Globus pallidus (tissue), 1 donor: ENCODE measurements at regions not wholly inside any gene's neighbourhood (a gene's known extent, or its start where the extent isn't known, plus 50 kb on each side); places are given as distances from the start of the nearest gene placed in this dataset.
"Not testable (repeated sequence)": the region's sequence is repeated elsewhere in the genome, so short reads cannot be mapped to it uniquely, and the experiment has no call there.

Experiments used
- DNase-seq: peaks from one replicate; pipeline ENCODE4 v3.0.0-alpha.2; 2015; ENCODE audit warnings: low spot score

GRCh38 chr14:62409626-62410300 lies 635.5 kb downstream of the KCNH5 start:
- no peak for DNase-seq

GRCh38 chr14:62420847-62421246 lies 624.4 kb downstream of the KCNH5 start:
- DNase-seq, result no peak

- DNase-seq, result no peak
These were observed 616.6 kb downstream of the KCNH5 start for GRCh38 chr14:62428429-62429203.

GRCh38 chr14:62429683-62430082 lies 615.6 kb downstream of the KCNH5 start:
- DNase-seq, result no peak

- no peak for DNase-seq
These were observed 613.8 kb downstream of the KCNH5 start for GRCh38 chr14:62431496-62431895.

GRCh38 chr14:62432955-62433354 lies 612.3 kb downstream of the KCNH5 start:
- no peak for DNase-seq

- DNase-seq, result no peak
These were observed 609.0 kb downstream of the KCNH5 start for GRCh38 chr14:62436261-62436660.

GRCh38 chr14:62439210-62439609 lies 606.0 kb downstream of the KCNH5 start:
- no peak for DNase-seq

GRCh38 chr14:62443796-62444195 lies 601.5 kb downstream of the KCNH5 start:
- no peak for DNase-seq

GRCh38 chr14:62445570-62445969 lies 599.7 kb downstream of the KCNH5 start:
- no peak for DNase-seq

- no peak for DNase-seq
These were observed 594.0 kb downstream of the KCNH5 start for GRCh38 chr14:62451221-62451620.

GRCh38 chr14:62453226-62453625 lies 592.0 kb downstream of the KCNH5 start:
- DNase-seq, result no peak

- DNase-seq, result no peak
These were observed 589.8 kb downstream of the KCNH5 start for GRCh38 chr14:62455446-62455845.

GRCh38 chr14:62462988-62463387 lies 582.3 kb downstream of the KCNH5 start:
- no peak for DNase-seq

GRCh38 chr14:62468946-62469345 lies 576.3 kb downstream of the KCNH5 start:
- DNase-seq, result no peak

GRCh38 chr14:62470935-62471334 lies 574.3 kb downstream of the KCNH5 start:
- DNase-seq, result no peak

- no peak for DNase-seq
These were observed 554.1 kb downstream of the KCNH5 start for GRCh38 chr14:62491146-62491545.

GRCh38 chr14:62497708-62498107 lies 547.5 kb downstream of the KCNH5 start:
- DNase-seq, result no peak

GRCh38 chr14:62501021-62501750 lies 544.1 kb downstream of the KCNH5 start:
- DNase-seq, result no peak

- DNase-seq, result no peak
These were observed 540.2 kb downstream of the KCNH5 start for GRCh38 chr14:62505045-62505444.

- DNase-seq, result not testable (repeated sequence)
These were observed 523.9 kb downstream of the KCNH5 start for GRCh38 chr14:62521309-62521708.

- no peak for DNase-seq
These were observed 517.0 kb downstream of the KCNH5 start for GRCh38 chr14:62528296-62528695.

- DNase-seq, result no peak
These were observed 513.1 kb downstream of the KCNH5 start for GRCh38 chr14:62532181-62532580.
